OCI-LY3 (cell line): ENCODE measurements at regions not wholly inside any gene's neighbourhood (a gene's known extent, or its start where the extent isn't known, plus 50 kb on each side); places are given as distances from the start of the nearest gene placed in this dataset.

ENCODE experiments used
- H2AFZ ChIP-seq: fragments of 200-600, 300-600 bp; shearing (Covaris generic); 2 replicates; pipeline ENCODE4 v1.6.0; 2014; ENCODE audit warnings: antibody characterized with exemption, low read depth, low read length
- H3K27ac ChIP-seq: fragments of 200-600, 300-600 bp; sonication (generic); 2 replicates; pipeline ENCODE4 v1.5.1; 2014; ENCODE audit warnings: mild to moderate bottlenecking, low read length, moderate library complexity, mixed read lengths
- H3K27me3 ChIP-seq: fragments of 200-600, 300-600 bp; sonication (generic); 2 replicates; pipeline ENCODE4 v1.6.1; 2014; ENCODE audit warnings: low read depth, low read length, mixed read lengths
- H3K36me3 ChIP-seq: fragments of 200-600, 300-600 bp; sonication (generic); replicated peaks from 2 replicates; pipeline ENCODE3; 2014; ENCODE audit warnings: low read depth, low read length, mixed read lengths
- H3K4me1 ChIP-seq: fragments of 300-600, 200-600 bp; sonication (generic); 2 replicates; pipeline ENCODE4 v1.6.1; 2014; ENCODE audit warnings: low read length, mixed read lengths
- H3K4me2 ChIP-seq: fragments of 200-600, 300-600 bp; sonication (generic); 2 replicates; pipeline ENCODE4 v1.6.1; 2014; ENCODE audit warnings: low read length, mixed read lengths
- H3K4me3 ChIP-seq: fragments of 300-600, 200-600 bp; sonication (generic); 2 replicates; pipeline ENCODE4 v1.5.1; 2014; ENCODE audit warnings: antibody characterized with exemption, mild to moderate bottlenecking, low read length, moderate library complexity
- H3K79me2 ChIP-seq: fragments of 300-600, 200-600 bp; shearing (Covaris generic); 2 replicates; pipeline ENCODE4 v1.6.1; 2014; ENCODE audit warnings: mild to moderate bottlenecking, low read length, mixed read lengths
- H3K9ac ChIP-seq: fragments of 300-600, 200-600 bp; shearing (Covaris generic); 2 replicates; pipeline ENCODE4 v1.6.0; 2014; ENCODE audit warnings: mild to moderate bottlenecking, low read length, moderate library complexity
- H3K9me3 ChIP-seq: fragments of 200-600, 300-600 bp; shearing (Covaris generic); 2 replicates; pipeline ENCODE4 v1.6.1; 2014; ENCODE audit warnings: low read length, mixed read lengths; ENCODE audit not compliant: insufficient read depth
- H4K20me1 ChIP-seq: fragments of 200-600, 300-600 bp; sonication (generic); 2 replicates; pipeline ENCODE4 v1.6.1; 2016; ENCODE audit warnings: low read length, mixed read lengths; ENCODE audit not compliant: insufficient read depth
- CTCF ChIP-seq: fragments of 200-600, 300-600 bp; sonication (generic); IDR thresholded peaks from 2 replicates; pipeline ENCODE4 v1.5.1; 2014; ENCODE audit warnings: antibody characterized with exemption, low read length, low read depth
- EZH2phosphoT487 ChIP-seq: fragments of 200-600 bp; shearing (Covaris generic); IDR thresholded peaks from 2 replicates; pipeline ENCODE4 v1.6.1; 2018; ENCODE audit warnings: antibody characterized with exemption, mixed run types, low read depth

- no peak for TF ChIP-seq CTCF
- TF ChIP-seq EZH2phosphoT487: no peak
- H3K4me3 ChIP-seq: no peak overlapping the region
Measured at GRCh38 chr1:87914396-87914795, 585.7 kb downstream of the LMO4 start.

GRCh38 chr1:87915771-87916170, 587.1 kb downstream of the LMO4 start:
- Histone ChIP-seq H2AFZ (no peak overlapping the region), H3K4me2 (no peak overlapping the region), H3K36me3 (no peaks in the 10 kb centered on the region), H4K20me1 (no peaks in the 10 kb centered on the region), H3K4me1 (no peaks in the 10 kb centered on the region), H3K9ac (no peak overlapping the region), H3K9me3 (no peaks in the 10 kb centered on the region), H3K27me3 (no peaks in the 10 kb centered on the region), H3K4me3 (no peak overlapping the region), H3K27ac (no peak overlapping the region), H3K79me2 (no peaks in the 10 kb centered on the region)
- no peak for TF ChIP-seq CTCF
- no peak for TF ChIP-seq EZH2phosphoT487

More at GRCh38 chr1:87914396-87914795, 585.7 kb downstream of the LMO4 start:
- H3K9ac ChIP-seq: no peak overlapping the region
- no peaks in the 10 kb centered on the region for H3K27me3 ChIP-seq
- H3K9me3 ChIP-seq: no peaks in the 10 kb centered on the region
- H4K20me1 ChIP-seq: no peaks in the 10 kb centered on the region
- no peak overlapping the region for H2AFZ ChIP-seq
- no peaks in the 10 kb centered on the region for H3K4me1 ChIP-seq
- H3K79me2 ChIP-seq: no peaks in the 10 kb centered on the region
- H3K27ac ChIP-seq: no peak overlapping the region
- H3K4me2 ChIP-seq: no peak overlapping the region
- H3K36me3 ChIP-seq: no peaks in the 10 kb centered on the region

- Histone ChIP-seq H3K9ac (no peak overlapping the region), H3K4me1 (no peaks in the 10 kb centered on the region), H3K4me2 (no peak overlapping the region), H3K79me2 (no peaks in the 10 kb centered on the region), H4K20me1 (no peaks in the 10 kb centered on the region), H3K27me3 (no peaks in the 10 kb centered on the region), H3K4me3 (no peak overlapping the region), H3K27ac (no peak overlapping the region), H3K36me3 (no peaks in the 10 kb centered on the region), H3K9me3 (no peaks in the 10 kb centered on the region), H2AFZ (no peak overlapping the region)
- TF ChIP-seq CTCF (no peak), EZH2phosphoT487 (no peak)
Measured at GRCh38 chr1:87916965-87917364, 588.3 kb downstream of the LMO4 start.

GRCh38 chr1:87918398-87918797, 589.7 kb downstream of the LMO4 start:
- TF ChIP-seq CTCF: no peak
- TF ChIP-seq EZH2phosphoT487: no peak

More at GRCh38 chr1:87918398-87918797, 589.7 kb downstream of the LMO4 start:
- Histone ChIP-seq H3K27me3 (no peaks in the 10 kb centered on the region), H3K4me2 (no peak overlapping the region), H3K9ac (no peak overlapping the region), H2AFZ (no peak overlapping the region), H3K4me3 (no peak overlapping the region), H4K20me1 (no peaks in the 10 kb centered on the region), H3K4me1 (no peaks in the 10 kb centered on the region), H3K27ac (no peak overlapping the region), H3K79me2 (no peaks in the 10 kb centered on the region), H3K36me3 (no peaks in the 10 kb centered on the region), H3K9me3 (no peaks in the 10 kb centered on the region)
